Trophoblast cell (in vitro differentiated cells and primary cell): ENCODE measurements at regions not wholly inside any gene's neighbourhood (a gene's known extent, or its start where the extent isn't known, plus 50 kb on each side); places are given as distances from the start of the nearest gene placed in this dataset.

Experiments
- DNase-seq, 2 donors: peaks; one replicate each; pipeline ENCODE4 v3.0.0-alpha.2; 2016
- H2AFZ ChIP-seq: 2 replicates; pipeline ENCODE4 v1.6.1; 2013; ENCODE audit warnings: low read length, moderate library complexity, mild to moderate bottlenecking; ENCODE audit not compliant: insufficient read depth, poor library complexity
- H2AK5ac ChIP-seq: 2 replicates; pipeline ENCODE4 v1.6.1; 2013; ENCODE audit warnings: mild to moderate bottlenecking, low read length
- H2BK120ac ChIP-seq: 2 replicates; pipeline ENCODE4 v1.6.1; 2013; ENCODE audit warnings: low read length, mild to moderate bottlenecking, moderate library complexity; ENCODE audit not compliant: insufficient read depth, poor library complexity
- H2BK12ac ChIP-seq: 2 replicates; pipeline ENCODE4 v1.6.1; 2013; ENCODE audit warnings: mild to moderate bottlenecking, low read length, moderate library complexity
- H2BK5ac ChIP-seq: 2 replicates; pipeline ENCODE4 v1.6.1; 2013; ENCODE audit warnings: low read length, low read depth, moderate library complexity, mild to moderate bottlenecking; ENCODE audit not compliant: poor library complexity
- H3K14ac ChIP-seq: 2 replicates; pipeline ENCODE4 v1.6.1; 2013; ENCODE audit warnings: mild to moderate bottlenecking, low read length
- H3K18ac ChIP-seq: 2 replicates; pipeline ENCODE4 v1.6.1; 2013; ENCODE audit warnings: mild to moderate bottlenecking, low read length
- H3K23ac ChIP-seq: 2 replicates; pipeline ENCODE4 v1.6.1; 2013; ENCODE audit warnings: low read length
- H3K27ac ChIP-seq: 2 replicates; pipeline ENCODE4 v1.5.1; 2013; ENCODE audit warnings: low read depth, mild to moderate bottlenecking, inconsistent platforms, low read length, moderate library complexity
- H3K27me3 ChIP-seq: 2 replicates; pipeline ENCODE4 v1.6.1; 2013; ENCODE audit warnings: inconsistent platforms, mild to moderate bottlenecking, low read length, moderate library complexity; ENCODE audit not compliant: insufficient read depth
- H3K36me3 ChIP-seq, 2 experiments: 1 replicate in 1 of 2; 2 replicates in 1 of 2; pipeline ENCODE4 v1.6.1; 2013; ENCODE audit warnings: low read length in 2 of 2, mild to moderate bottlenecking in 2 of 2, moderate library complexity in 1 of 2; ENCODE audit not compliant: insufficient read depth in 2 of 2, control insufficient read depth in 1 of 2
- H3K4ac ChIP-seq: 2 replicates; pipeline ENCODE4 v1.6.1; 2013; ENCODE audit warnings: low read depth, mild to moderate bottlenecking, low read length, moderate library complexity
- H3K4me1 ChIP-seq, 2 experiments: 1 replicate in 1 of 2; 2 replicates in 1 of 2; pipeline ENCODE4 v1.6.1; 2013; ENCODE audit warnings: low read length in 2 of 2, mild to moderate bottlenecking in 2 of 2, moderate library complexity in 1 of 2; ENCODE audit not compliant: insufficient read depth in 2 of 2, control insufficient read depth in 1 of 2
- H3K4me2 ChIP-seq: 2 replicates; pipeline ENCODE4 v1.6.1; 2013; ENCODE audit warnings: inconsistent platforms, mild to moderate bottlenecking, low read length, moderate library complexity
- H3K4me3 ChIP-seq: 2 replicates; pipeline ENCODE4 v1.5.1; 2013; ENCODE audit warnings: mild to moderate bottlenecking, low read depth, low read length, inconsistent platforms
- H3K79me1 ChIP-seq: one replicate; pipeline ENCODE4 v1.6.1; 2013; ENCODE audit warnings: low read length
- H3K79me2 ChIP-seq: 2 replicates; pipeline ENCODE4 v1.6.1; 2013; ENCODE audit warnings: low read length, mild to moderate bottlenecking; ENCODE audit not compliant: control insufficient read depth, insufficient read depth, poor library complexity
- H3K9ac ChIP-seq: 2 replicates; pipeline ENCODE4 v1.6.1; 2013; ENCODE audit warnings: mild to moderate bottlenecking, low read length
- H3K9me3 ChIP-seq: 2 replicates; pipeline ENCODE4 v1.6.1; 2013; ENCODE audit warnings: low read depth, mild to moderate bottlenecking, control low read depth, inconsistent platforms, low read length; ENCODE audit not compliant: insufficient read depth
- H4K12ac ChIP-seq: 2 replicates; pipeline ENCODE4 v1.6.1; 2013; ENCODE audit warnings: low read depth, mild to moderate bottlenecking, low read length, moderate library complexity
- H4K8ac ChIP-seq: 2 replicates; pipeline ENCODE4 v1.6.1; 2013; ENCODE audit warnings: low read depth, mild to moderate bottlenecking, low read length, moderate library complexity
- H4K91ac ChIP-seq: one replicate; pipeline ENCODE4 v1.6.1; 2013; ENCODE audit warnings: low read depth, mild to moderate bottlenecking, low read length, moderate library complexity
- WGBS: extraction: QIAGEN DNeasy Blood & Tissue Kit; methylation state at CpG from one replicate; pipeline ENCODE4 v1.1.7; 2013; ENCODE audit warnings: missing lambda C conversion rate; ENCODE audit not compliant: insufficient read length, insufficient coverage; ENCODE audit errors: extremely low coverage; 5-methylcytosine and 5-hydroxymethylcytosine counted together

GRCh38 chr9:16268067-16268881, 602.2 kb downstream of the BNC2 start:
- Histone ChIP-seq H4K12ac (no peak overlapping the region), H3K18ac (no peak overlapping the region), H3K9me3 (no peaks in the 10 kb centered on the region), H3K79me2 (no peaks in the 10 kb centered on the region), H3K27me3 (no peaks in the 10 kb centered on the region), H3K4me1 (peaks cover 3 to 5% of the 10 kb centered on the region in 2 experiments), H4K8ac (no peak overlapping the region), H2AFZ (no peak overlapping the region), H2AK5ac (no peak overlapping the region), H3K14ac (no peak overlapping the region), H2BK5ac (no peak overlapping the region), H3K23ac (no peak overlapping the region), H4K91ac (no peak overlapping the region), H3K9ac (no peak overlapping the region), H3K4me2 (no peak overlapping the region), H2BK12ac (no peak overlapping the region), H2BK120ac (no peak overlapping the region), H3K4ac (no peak overlapping the region), H3K27ac (no peak overlapping the region), H3K36me3 (no peaks in the 10 kb centered on the region), H3K4me3 (no peak overlapping the region), H3K79me1 (no peaks in the 10 kb centered on the region)
- no peak for DNase-seq
- WGBS: no CpG with 5 or more reads among the region's 15 CpGs

GRCh38 chr9:16271967-16272366, 598.5 kb downstream of the BNC2 start:
- Histone ChIP-seq H3K4me3 (no peak overlapping the region), H2BK5ac (no peak overlapping the region), H3K79me2 (no peaks in the 10 kb centered on the region), H3K4ac (no peak overlapping the region), H2AK5ac (no peak overlapping the region), H4K12ac (no peak overlapping the region), H4K8ac (no peak overlapping the region), H3K4me2 (no peak overlapping the region), H2AFZ (no peak overlapping the region), H2BK120ac (no peak overlapping the region), H3K4me1 (peaks cover 0 to 2% of the 10 kb centered on the region in 2 experiments), H4K91ac (no peak overlapping the region), H3K27ac (no peak overlapping the region), H3K18ac (no peak overlapping the region), H3K36me3 (no peaks in the 10 kb centered on the region), H3K14ac (no peak overlapping the region), H3K23ac (no peak overlapping the region), H2BK12ac (no peak overlapping the region), H3K9ac (no peak overlapping the region), H3K27me3 (no peaks in the 10 kb centered on the region), H3K79me1 (peaks cover under 1% of the 10 kb centered on the region), H3K9me3 (no peaks in the 10 kb centered on the region)
- DNase-seq: no peak
- WGBS: no CpG with 5 or more reads among the region's 9 CpGs

GRCh38 chr9:16272776-16273175, 597.7 kb downstream of the BNC2 start:
- H3K9ac ChIP-seq: no peak overlapping the region
- no peak overlapping the region for H3K4me3 ChIP-seq
- no peaks in the 10 kb centered on the region for H3K27me3 ChIP-seq
- H3K14ac ChIP-seq: no peak overlapping the region
- H4K8ac ChIP-seq: no peak overlapping the region
- H3K23ac ChIP-seq: no peak overlapping the region
- no peak overlapping the region for H2BK120ac ChIP-seq
- H4K91ac ChIP-seq: no peak overlapping the region
- peak overlapping the region; percentile 51 for H2BK12ac ChIP-seq
- H3K4me2 ChIP-seq: no peak overlapping the region
- no peak overlapping the region for H4K12ac ChIP-seq
- H3K18ac ChIP-seq: no peak overlapping the region
- no peak overlapping the region for H3K4ac ChIP-seq
- no peak overlapping the region for H2AK5ac ChIP-seq
- H2BK5ac ChIP-seq: no peak overlapping the region
- no peaks in the 10 kb centered on the region for H3K79me2 ChIP-seq
- H3K4me1 ChIP-seq: peaks cover 0 to under 1% of the 10 kb centered on the region in 2 experiments
- H3K36me3 ChIP-seq: no peaks in the 10 kb centered on the region
- H3K27ac ChIP-seq: no peak overlapping the region
- no peaks in the 10 kb centered on the region for H3K9me3 ChIP-seq
- DNase-seq: no peak
- peaks cover 2% of the 10 kb centered on the region for H3K79me1 ChIP-seq
- no CpG with 5 or more reads among the region's 8 CpGs for WGBS
- no peak overlapping the region for H2AFZ ChIP-seq

- no peak overlapping the region for H3K27ac ChIP-seq
- no peak overlapping the region for H2BK5ac ChIP-seq
- H2BK12ac ChIP-seq: no peak overlapping the region
- H3K9me3 ChIP-seq: no peaks in the 10 kb centered on the region
- no peak overlapping the region for H4K8ac ChIP-seq
- no peak overlapping the region for H4K12ac ChIP-seq
- no peak overlapping the region for H3K4me2 ChIP-seq
- no peak overlapping the region for H3K18ac ChIP-seq
- no CpG with 5 or more reads among the region's 15 CpGs for WGBS
- H3K23ac ChIP-seq: no peak overlapping the region
- H3K4me3 ChIP-seq: no peak overlapping the region
- no peak overlapping the region for H3K14ac ChIP-seq
- peaks cover 2% of the 10 kb centered on the region for H3K79me1 ChIP-seq
- DNase-seq: no peak
- no peak overlapping the region for H4K91ac ChIP-seq
- no peaks in the 10 kb centered on the region for H3K36me3 ChIP-seq
- no peak overlapping the region for H2AK5ac ChIP-seq
- H2AFZ ChIP-seq: no peak overlapping the region
- H3K4me1 ChIP-seq: peaks cover 0 to 3% of the 10 kb centered on the region in 2 experiments
- no peak overlapping the region for H3K9ac ChIP-seq
- no peaks in the 10 kb centered on the region for H3K79me2 ChIP-seq
- H2BK120ac ChIP-seq: no peak overlapping the region
- no peaks in the 10 kb centered on the region for H3K27me3 ChIP-seq
- no peak overlapping the region for H3K4ac ChIP-seq
These were observed 594.5 kb downstream of the BNC2 start for GRCh38 chr9:16275795-16276624.
